ENCODE measurements at regions not wholly inside any gene's neighbourhood (a gene's known extent, or its start where the extent isn't known, plus 50 kb on each side); places are given as distances from the start of the nearest gene placed in this dataset.

GRCh38 chr3:18853269-18853668 is 295.0 kb upstream of the KCNH8 start:
- no peak overlapping the region for H3K9ac ChIP-seq (ENCODE audit: control insufficient read depth, extremely low read depth, insufficient read depth, low read length)
- H3K36me3 ChIP-seq (ENCODE audit: control insufficient read depth in 2 of 2, extremely low read depth in 1 of 2, insufficient read depth in 2 of 2, low read length in 2 of 2): no peaks in the 10 kb centered on the region
- dilution Hi-C loops (cut with MboI; ENCODE audit: extremely low pct_ligation_motif_present, low sequenced_read_pairs): no loop called here
- no peaks in the 10 kb centered on the region for H4K20me1 ChIP-seq (ENCODE audit: control insufficient read depth, extremely low read depth, insufficient read depth, low read length)
- H3K4me1 ChIP-seq (ENCODE audit: control insufficient read depth, extremely low read depth, insufficient read depth, low read length): no peaks in the 10 kb centered on the region
- DNase-seq (ENCODE audit: low read depth, low spot score) (no peak), FAIRE-seq (no peak)
- H3K27ac ChIP-seq (ENCODE audit: control insufficient read depth, insufficient read depth, low read length): no peak overlapping the region
- no peaks in the 10 kb centered on the region for H3K9me3 ChIP-seq (ENCODE audit: control insufficient read depth, low read depth, low read length)
- H3K4me2 ChIP-seq (ENCODE audit: control insufficient read depth, extremely low read depth, insufficient read depth, low read depth, low read length): no peak overlapping the region
- H3K27me3 ChIP-seq (ENCODE audit: control insufficient read depth, extremely low read depth, insufficient read depth, low read length): no peaks in the 10 kb centered on the region
- TF ChIP-seq EZH2 (IDR thresholded peaks at IDR 0.05; ENCODE audit: low read length): no peak
- TF ChIP-seq, protein P1, sequence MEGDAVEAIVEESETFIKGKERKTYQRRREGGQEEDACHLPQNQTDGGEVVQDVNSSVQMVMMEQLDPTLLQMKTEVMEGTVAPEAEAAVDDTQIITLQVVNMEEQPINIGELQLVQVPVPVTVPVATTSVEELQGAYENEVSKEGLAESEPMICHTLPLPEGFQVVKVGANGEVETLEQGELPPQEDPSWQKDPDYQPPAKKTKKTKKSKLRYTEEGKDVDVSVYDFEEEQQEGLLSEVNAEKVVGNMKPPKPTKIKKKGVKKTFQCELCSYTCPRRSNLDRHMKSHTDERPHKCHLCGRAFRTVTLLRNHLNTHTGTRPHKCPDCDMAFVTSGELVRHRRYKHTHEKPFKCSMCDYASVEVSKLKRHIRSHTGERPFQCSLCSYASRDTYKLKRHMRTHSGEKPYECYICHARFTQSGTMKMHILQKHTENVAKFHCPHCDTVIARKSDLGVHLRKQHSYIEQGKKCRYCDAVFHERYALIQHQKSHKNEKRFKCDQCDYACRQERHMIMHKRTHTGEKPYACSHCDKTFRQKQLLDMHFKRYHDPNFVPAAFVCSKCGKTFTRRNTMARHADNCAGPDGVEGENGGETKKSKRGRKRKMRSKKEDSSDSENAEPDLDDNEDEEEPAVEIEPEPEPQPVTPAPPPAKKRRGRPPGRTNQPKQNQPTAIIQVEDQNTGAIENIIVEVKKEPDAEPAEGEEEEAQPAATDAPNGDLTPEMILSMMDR (optimal IDR thresholded peaks at IDR 0.05 in 1 of 3, IDR thresholded peaks at IDR 0.05 in 1 of 3, conservative IDR thresholded peaks at IDR 0.05 in 1 of 3; ENCODE audit: extremely low read depth in 1 of 3, insufficient read depth in 2 of 3, low read length in 3 of 3): no peak
- no peak overlapping the region for H2AFZ ChIP-seq (ENCODE audit: control insufficient read depth, low read length)
- H3K9me1 ChIP-seq (ENCODE audit: control insufficient read depth, extremely low read depth, insufficient read depth, low read length): no peaks in the 10 kb centered on the region
- H3K79me2 ChIP-seq (ENCODE audit: control insufficient read depth, insufficient read depth, low read length): no peaks in the 10 kb centered on the region
- no peak overlapping the region for H3K4me3 ChIP-seq (ENCODE audit: control insufficient read depth in 2 of 3, extremely low read depth in 1 of 3, insufficient read depth in 2 of 3, low read depth in 1 of 3, low read length in 3 of 3)

DNA sequence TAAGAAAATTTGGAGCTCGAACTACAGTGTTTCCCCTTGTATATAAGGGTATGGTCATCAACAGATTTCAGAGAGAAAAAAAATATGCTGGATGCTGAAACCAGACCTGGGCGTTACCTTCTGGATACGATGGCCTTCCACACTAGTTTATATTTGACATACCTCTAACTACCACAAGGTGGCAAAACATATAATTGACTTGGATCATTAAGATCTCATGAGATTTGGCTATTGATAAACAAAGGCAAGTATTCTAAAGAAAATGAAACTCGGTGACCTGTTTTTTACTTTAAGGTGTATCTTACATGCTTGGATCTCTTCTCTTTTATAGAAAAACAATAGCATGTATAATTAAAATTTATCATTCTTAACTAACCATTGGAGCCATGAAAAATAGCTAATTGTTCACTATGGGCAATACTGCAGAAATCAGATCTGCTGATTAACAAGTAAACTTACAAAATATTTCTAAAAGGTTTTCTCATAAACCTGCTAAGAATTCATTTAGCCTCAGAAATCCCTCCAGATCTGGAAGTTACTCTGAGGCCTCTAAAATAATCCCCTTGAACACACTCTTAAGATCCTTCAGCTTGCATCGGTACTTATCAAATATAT is 300.6 kb upstream of the KCNH8 start:
- TF ChIP-seq, protein P1 (optimal IDR thresholded peaks at IDR 0.05 in 1 of 3, IDR thresholded peaks at IDR 0.05 in 1 of 3, conservative IDR thresholded peaks at IDR 0.05 in 1 of 3; ENCODE audit: extremely low read depth in 1 of 3, insufficient read depth in 2 of 3, low read length in 3 of 3): peak in 2 of 3 experiments; percentile 43 to 47
- TF ChIP-seq EZH2 (IDR thresholded peaks at IDR 0.05; ENCODE audit: low read length): no peak
- Histone ChIP-seq H4K20me1 (ENCODE audit: control insufficient read depth, extremely low read depth, insufficient read depth, low read length) (no peaks in the 10 kb centered on the region), H3K9me3 (ENCODE audit: control insufficient read depth, low read depth, low read length) (no peaks in the 10 kb centered on the region), H3K4me3 (ENCODE audit: control insufficient read depth in 2 of 3, extremely low read depth in 1 of 3, insufficient read depth in 2 of 3, low read depth in 1 of 3, low read length in 3 of 3) (no peak overlapping the region), H3K4me2 (ENCODE audit: control insufficient read depth, extremely low read depth, insufficient read depth, low read depth, low read length) (no peak overlapping the region), H2AFZ (ENCODE audit: control insufficient read depth, low read length) (no peak overlapping the region), H3K79me2 (ENCODE audit: control insufficient read depth, insufficient read depth, low read length) (no peaks in the 10 kb centered on the region), H3K36me3 (ENCODE audit: control insufficient read depth in 2 of 2, extremely low read depth in 1 of 2, insufficient read depth in 2 of 2, low read length in 2 of 2) (no peaks in the 10 kb centered on the region), H3K9me1 (ENCODE audit: control insufficient read depth, extremely low read depth, insufficient read depth, low read length) (no peaks in the 10 kb centered on the region), H3K27ac (ENCODE audit: control insufficient read depth, insufficient read depth, low read length) (no peak overlapping the region), H3K27me3 (ENCODE audit: control insufficient read depth, extremely low read depth, insufficient read depth, low read length) (no peaks in the 10 kb centered on the region), H3K4me1 (ENCODE audit: control insufficient read depth, extremely low read depth, insufficient read depth, low read length) (no peaks in the 10 kb centered on the region), H3K9ac (ENCODE audit: control insufficient read depth, extremely low read depth, insufficient read depth, low read length) (no peak overlapping the region)
- DNase-seq (ENCODE audit: low read depth, low spot score) (no peak), FAIRE-seq (no peak)
- dilution Hi-C loops (cut with MboI; ENCODE audit: extremely low pct_ligation_motif_present, low sequenced_read_pairs): no loop called here

Data from keratinocyte (primary cell).